Central memory CD8-positive, alpha-beta T cell (primary cell): ENCODE measurements at regions not wholly inside any gene's neighbourhood (a gene's known extent, or its start where the extent isn't known, plus 50 kb on each side); places are given as distances from the start of the nearest gene placed in this dataset.

Source experiments
- ATAC-seq: fragments of 150-1000 bp; cut with Tn5 transposase; replicated peaks from 2 replicates; pipeline ENCODE4 v1.10.0; 2022; ENCODE audit warnings: mild to moderate bottlenecking, moderate FRiP score, moderate number of reproducible peaks; ENCODE audit not compliant: poor library complexity, severe bottlenecking; ENCODE audit errors: extremely low read depth
- DNase-seq, 2 donors: peaks; one replicate each; pipeline ENCODE4 v3.0.0; 2021; ENCODE audit warnings: low spot score in 2 of 2
- H3K27ac Mint-ChIP-seq: one replicate; pipeline ENCODE4 v1.8.0; 2022; ENCODE audit warnings: low read depth, mild to moderate bottlenecking, moderate library complexity, mixed read lengths
- H3K27me3 Mint-ChIP-seq: one replicate; pipeline ENCODE4 v1.8.0; 2022; ENCODE audit warnings: mixed read lengths
- H3K36me3 Mint-ChIP-seq: one replicate; pipeline ENCODE4 v1.8.0; 2022; ENCODE audit warnings: mild to moderate bottlenecking, moderate library complexity, mixed read lengths; ENCODE audit not compliant: insufficient read depth
- H3K4me1 Mint-ChIP-seq: one replicate; pipeline ENCODE4 v1.8.0; 2022; ENCODE audit warnings: mixed read lengths
- H3K4me3 Mint-ChIP-seq: one replicate; pipeline ENCODE4 v1.8.0; 2022; ENCODE audit warnings: mild to moderate bottlenecking, moderate library complexity, mixed read lengths
- H3K9me3 Mint-ChIP-seq: one replicate; pipeline ENCODE4 v1.8.0; 2022; ENCODE audit warnings: mixed read lengths

DNA sequence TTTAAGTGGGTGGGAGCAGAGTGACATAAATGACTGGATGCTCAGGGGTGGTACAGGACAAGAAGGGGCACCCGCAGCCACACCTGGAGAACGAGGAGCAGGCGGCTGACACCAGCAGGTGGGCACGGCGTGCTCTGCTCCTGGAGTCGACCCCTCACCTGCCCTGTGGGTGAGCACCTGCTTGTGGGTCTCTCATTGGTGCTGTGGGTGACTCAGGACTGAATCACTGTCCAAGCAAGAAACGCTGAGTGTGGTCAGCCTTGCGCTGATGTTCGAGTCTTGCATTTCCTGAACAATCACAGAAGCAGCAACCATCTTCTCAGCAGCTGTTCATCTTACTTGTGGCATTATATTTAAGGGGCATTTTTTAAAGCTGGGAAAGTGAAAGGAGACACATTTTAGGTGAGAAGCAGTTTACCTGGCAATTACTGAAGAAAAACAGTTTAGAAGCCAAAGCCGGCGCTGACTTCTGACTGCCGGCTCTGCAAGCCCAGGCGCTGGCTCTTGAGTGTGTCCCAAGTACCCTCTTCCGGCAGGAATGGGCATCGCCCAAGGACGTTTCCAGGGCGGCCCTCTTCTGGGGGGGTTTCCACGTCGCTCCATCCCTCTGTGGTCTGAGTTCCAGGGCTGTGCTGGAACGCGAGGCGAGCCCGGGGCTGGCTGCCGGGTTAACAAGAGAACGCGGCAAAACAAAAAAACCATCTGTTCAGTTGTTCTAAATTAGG lies 145.2 kb upstream of the PFKP start:
- Mint-ChIP-seq H3K27ac (no peak overlapping the region), H3K4me3 (no peak overlapping the region), H3K4me1 (no peaks in the 10 kb centered on the region), H3K27me3 (peaks cover 57% of the 10 kb centered on the region), H3K9me3 (no peaks in the 10 kb centered on the region), H3K36me3 (peaks cover 1% of the 10 kb centered on the region)
- no peak for DNase-seq
- no peak for ATAC-seq

GRCh38 chr10:2920637-2921036 lies 146.7 kb upstream of the PFKP start:
- peaks cover 49% of the 10 kb centered on the region for H3K27me3 Mint-ChIP-seq
- no peak for ATAC-seq
- no peaks in the 10 kb centered on the region for H3K4me1 Mint-ChIP-seq
- no peak for DNase-seq
- peaks cover 1% of the 10 kb centered on the region for H3K36me3 Mint-ChIP-seq
- no peaks in the 10 kb centered on the region for H3K9me3 Mint-ChIP-seq
- H3K27ac Mint-ChIP-seq = no peak overlapping the region
- no peak overlapping the region for H3K4me3 Mint-ChIP-seq

GRCh38 chr10:2920168-2920567 lies 147.2 kb upstream of the PFKP start:
- Mint-ChIP-seq H3K27ac (no peak overlapping the region), H3K9me3 (no peaks in the 10 kb centered on the region), H3K27me3 (peaks cover 53% of the 10 kb centered on the region), H3K4me1 (no peaks in the 10 kb centered on the region), H3K4me3 (no peak overlapping the region), H3K36me3 (peaks cover 1% of the 10 kb centered on the region)
- DNase-seq (no peak), ATAC-seq (no peak)

DNA sequence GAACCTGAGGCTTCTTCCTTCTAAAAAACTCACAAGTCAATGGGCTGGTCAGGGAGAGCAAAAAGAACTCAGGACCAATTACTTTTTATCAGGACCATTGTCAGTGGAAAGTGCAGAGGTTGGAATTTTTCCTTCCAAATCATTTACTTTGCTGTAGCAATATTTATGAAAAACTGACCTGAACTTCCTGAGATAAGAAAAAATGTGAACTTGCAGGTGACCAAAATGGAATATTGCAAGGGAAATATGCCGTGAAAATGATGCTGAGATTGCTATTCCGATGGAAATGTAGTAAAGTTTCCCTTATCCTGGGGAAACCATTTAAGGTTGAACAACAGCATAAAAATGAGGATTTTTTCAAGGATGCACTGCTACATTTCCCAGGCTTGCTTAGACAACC lies 148.3 kb upstream of the PFKP start:
- Mint-ChIP-seq H3K4me3 (no peak overlapping the region), H3K36me3 (peaks cover 1% of the 10 kb centered on the region), H3K27me3 (peaks cover 62% of the 10 kb centered on the region), H3K9me3 (no peaks in the 10 kb centered on the region), H3K4me1 (no peaks in the 10 kb centered on the region), H3K27ac (no peak overlapping the region)
- ATAC-seq (no peak), DNase-seq (no peak)

GRCh38 chr10:2918489-2918888 lies 148.9 kb upstream of the PFKP start:
- ATAC-seq (no peak), DNase-seq (no peak)
- no peak overlapping the region for H3K27ac Mint-ChIP-seq
- H3K36me3 Mint-ChIP-seq = peaks cover 1% of the 10 kb centered on the region
- H3K9me3 Mint-ChIP-seq = no peaks in the 10 kb centered on the region
- H3K27me3 Mint-ChIP-seq = peaks cover 58% of the 10 kb centered on the region
- H3K4me1 Mint-ChIP-seq = no peaks in the 10 kb centered on the region
- H3K4me3 Mint-ChIP-seq = no peak overlapping the region

- Mint-ChIP-seq H3K36me3 (peaks cover 1% of the 10 kb centered on the region), H3K4me3 (no peak overlapping the region), H3K4me1 (no peaks in the 10 kb centered on the region), H3K27me3 (peaks cover 56% of the 10 kb centered on the region), H3K9me3 (no peaks in the 10 kb centered on the region), H3K27ac (no peak overlapping the region)
- DNase-seq (no peak), ATAC-seq (no peak)
These were observed 149.4 kb upstream of the PFKP start for GRCh38 chr10:2917926-2918325.

DNA sequence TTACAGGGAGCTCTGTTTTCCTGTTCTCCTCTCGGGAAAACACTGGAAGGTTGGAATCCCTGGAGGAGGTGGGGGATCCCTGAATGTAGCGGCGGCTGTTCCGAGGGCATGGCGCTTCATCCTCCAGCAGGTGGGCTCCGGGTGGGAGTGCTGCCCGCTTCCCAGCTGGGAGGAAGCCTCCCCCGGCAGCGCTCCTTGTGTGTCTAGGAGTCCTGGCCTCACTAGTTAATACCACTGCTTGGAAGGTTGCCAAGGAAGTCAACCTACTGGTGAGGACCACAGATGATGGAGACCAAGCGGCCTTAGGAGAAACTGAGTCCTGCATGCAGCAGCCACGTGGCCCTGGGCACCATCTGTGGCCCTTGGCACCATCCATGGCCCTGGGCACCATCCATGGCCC lies 151.9 kb upstream of the PFKP start:
- Mint-ChIP-seq H3K27me3 (peaks cover 60% of the 10 kb centered on the region), H3K9me3 (no peaks in the 10 kb centered on the region)

DNA sequence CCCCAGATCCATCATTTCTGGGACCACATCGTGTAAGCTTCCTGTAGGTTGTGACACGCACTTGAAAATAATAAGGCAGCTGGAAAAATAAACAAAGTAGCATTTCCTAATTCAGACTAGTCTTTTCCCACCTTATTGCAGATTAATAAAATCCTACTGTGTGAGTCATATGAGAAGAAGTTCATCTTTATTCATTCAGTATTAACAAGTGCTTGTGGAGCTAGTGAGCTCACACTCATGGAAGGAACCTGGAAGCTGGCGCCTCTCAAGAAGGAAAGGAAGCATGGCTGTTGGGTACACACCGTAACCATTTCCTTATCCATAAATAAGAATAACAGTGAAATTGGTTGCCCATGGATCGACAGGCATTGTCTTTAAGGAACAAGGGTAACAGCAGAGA lies 152.6 kb upstream of the PFKP start:
- Mint-ChIP-seq H3K36me3 (peaks cover 1% of the 10 kb centered on the region), H3K4me1 (no peaks in the 10 kb centered on the region), H3K27me3 (peaks cover 60% of the 10 kb centered on the region), H3K4me3 (no peak overlapping the region), H3K9me3 (no peaks in the 10 kb centered on the region), H3K27ac (no peak overlapping the region)
- no peak for ATAC-seq
- no peak for DNase-seq

More for the DNA sequence above, 151.9 kb upstream of the PFKP start:
- Mint-ChIP-seq H3K36me3 (peaks cover 1% of the 10 kb centered on the region), H3K27ac (no peak overlapping the region), H3K4me1 (no peaks in the 10 kb centered on the region), H3K4me3 (no peak overlapping the region)
- DNase-seq (no peak), ATAC-seq (no peak)

GRCh38 chr10:2913474-2913873 lies 153.9 kb upstream of the PFKP start:
- no peak for DNase-seq
- Mint-ChIP-seq H3K27ac (no peak overlapping the region), H3K9me3 (no peaks in the 10 kb centered on the region), H3K27me3 (peaks cover 60% of the 10 kb centered on the region), H3K4me1 (peaks cover 6% of the 10 kb centered on the region), H3K36me3 (peaks cover 1% of the 10 kb centered on the region), H3K4me3 (no peak overlapping the region)
- ATAC-seq = no peak

DNA sequence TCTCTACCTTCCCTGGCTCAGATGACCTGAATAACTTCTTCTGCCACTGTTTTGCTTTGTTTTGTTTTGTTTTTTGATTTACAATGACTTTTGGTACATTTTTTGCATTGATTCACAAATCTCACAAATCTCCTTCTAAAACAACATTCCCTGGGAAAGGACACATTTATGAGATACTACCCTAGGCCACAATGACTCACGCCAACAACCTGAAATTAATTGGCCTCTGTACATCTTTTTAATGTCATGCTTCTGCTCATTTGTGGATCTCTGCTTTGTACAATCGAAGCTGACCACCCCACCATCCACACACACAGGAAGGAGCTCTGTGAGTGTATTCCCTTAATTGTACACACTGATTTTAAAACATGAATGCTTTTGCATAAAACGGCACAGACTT lies 156.7 kb upstream of the PFKP start:
- no peaks in the 10 kb centered on the region for H3K36me3 Mint-ChIP-seq
- peaks cover 7% of the 10 kb centered on the region for H3K4me1 Mint-ChIP-seq
- no peak overlapping the region for H3K4me3 Mint-ChIP-seq
- no peaks in the 10 kb centered on the region for H3K9me3 Mint-ChIP-seq
- DNase-seq (no peak), ATAC-seq (no peak)
- H3K27me3 Mint-ChIP-seq = peaks cover 41% of the 10 kb centered on the region
- H3K27ac Mint-ChIP-seq = no peak overlapping the region

DNA sequence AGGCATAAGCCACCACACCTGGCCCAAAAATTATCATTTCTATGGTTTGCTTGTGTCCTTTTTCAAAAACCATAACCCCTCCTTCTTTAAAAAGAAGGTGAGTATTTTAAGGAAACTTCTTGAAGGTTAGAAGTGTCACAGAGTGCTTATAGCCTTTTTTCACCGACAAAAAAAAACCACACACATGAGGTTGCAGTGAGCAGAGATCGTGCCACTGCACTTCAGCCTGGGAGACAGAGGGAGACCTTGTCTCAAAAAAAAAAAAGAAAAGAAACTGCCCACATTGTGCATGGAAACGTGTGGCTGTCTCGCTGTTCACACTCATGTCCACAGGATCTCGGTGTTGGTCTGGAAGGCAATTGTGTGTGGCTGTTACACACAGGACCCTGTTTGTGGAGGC lies 157.4 kb upstream of the PFKP start:
- H3K27me3 Mint-ChIP-seq = peaks cover 33% of the 10 kb centered on the region
- peaks cover 7% of the 10 kb centered on the region for H3K4me1 Mint-ChIP-seq
- no peaks in the 10 kb centered on the region for H3K9me3 Mint-ChIP-seq
- no peak overlapping the region for H3K4me3 Mint-ChIP-seq
- no peak overlapping the region for H3K27ac Mint-ChIP-seq
- H3K36me3 Mint-ChIP-seq = no peaks in the 10 kb centered on the region
- DNase-seq (no peak), ATAC-seq (no peak)

- DNase-seq = no peak
- Mint-ChIP-seq H3K9me3 (no peaks in the 10 kb centered on the region), H3K36me3 (no peaks in the 10 kb centered on the region), H3K27me3 (peaks cover 31% of the 10 kb centered on the region), H3K27ac (no peak overlapping the region), H3K4me3 (no peak overlapping the region), H3K4me1 (peaks cover 7% of the 10 kb centered on the region)
- peak; percentile 60 for ATAC-seq
These were observed 158.3 kb upstream of the PFKP start for GRCh38 chr10:2908851-2909630.

DNA sequence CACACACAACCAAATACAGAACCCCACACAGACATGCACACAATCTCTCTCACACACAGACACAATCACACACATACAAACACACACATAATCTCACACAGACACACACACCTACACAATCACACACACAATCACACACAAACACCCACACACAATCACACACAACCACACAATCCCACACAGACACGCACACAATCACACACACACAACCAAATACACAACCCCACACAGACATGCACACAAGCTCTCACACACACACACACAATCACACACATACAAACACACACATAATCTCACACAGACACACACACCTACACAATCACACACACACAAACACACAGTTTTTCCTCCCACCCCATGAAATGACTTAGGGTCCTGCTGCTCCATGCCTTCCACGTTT lies 160.4 kb upstream of the PFKP start:
- Mint-ChIP-seq H3K4me1 (peaks cover 7% of the 10 kb centered on the region), H3K4me3 (no peak overlapping the region), H3K36me3 (no peaks in the 10 kb centered on the region), H3K27me3 (peaks cover 36% of the 10 kb centered on the region), H3K27ac (no peak overlapping the region), H3K9me3 (no peaks in the 10 kb centered on the region)
- no peak for ATAC-seq
- DNase-seq = no peak
